Upper lobe of right lung (tissue), 1 donor: ENCODE measurements at regions not wholly inside any gene's neighbourhood (a gene's known extent, or its start where the extent isn't known, plus 50 kb on each side); places are given as distances from the start of the nearest gene placed in this dataset.

Experiments
- ATAC-seq: fragments of 200-7000 bp; cut with Tn5 transposase; one replicate; pipeline ENCODE4 v1.9.1; 2020; ENCODE audit warnings: mild to moderate bottlenecking, moderate library complexity
- DNase-seq: peaks from one replicate; pipeline ENCODE4 v3.0.0-alpha.2; 2020
- H3K27ac ChIP-seq: fragments of 200-600 bp; one replicate; pipeline ENCODE4 v1.8.0; 2022
- H3K27me3 ChIP-seq: fragments of 200-600 bp; one replicate; pipeline ENCODE4 v1.8.0; 2022; ENCODE audit warnings: mild to moderate bottlenecking
- H3K36me3 ChIP-seq: fragments of 200-600 bp; one replicate; pipeline ENCODE4 v1.8.0; 2022
- H3K4me1 ChIP-seq: fragments of 200-600 bp; one replicate; pipeline ENCODE4 v1.8.0; 2022
- H3K4me3 ChIP-seq: fragments of 200-600 bp; one replicate; pipeline ENCODE4 v1.8.0; 2022; ENCODE audit warnings: mild to moderate bottlenecking
- H3K9me3 ChIP-seq: fragments of 200-600 bp; one replicate; pipeline ENCODE4 v1.8.0; 2022
- intact Hi-C: fragments of 100-400 bp; cut with DNase I; formaldehyde crosslinking; loops from one replicate; pipeline ENCODE4 v1.11.0; 2022
- TF ChIP-seq, protein P1 (sequence below): fragments of 200-600 bp; IDR thresholded peaks from one replicate; pipeline ENCODE4 v1.8.0; 2022; ENCODE audit warnings: antibody characterized with exemption
- donor health status: DM: no; HTN: yes; CAD: no; lungs with severe emphysema.

DNA sequence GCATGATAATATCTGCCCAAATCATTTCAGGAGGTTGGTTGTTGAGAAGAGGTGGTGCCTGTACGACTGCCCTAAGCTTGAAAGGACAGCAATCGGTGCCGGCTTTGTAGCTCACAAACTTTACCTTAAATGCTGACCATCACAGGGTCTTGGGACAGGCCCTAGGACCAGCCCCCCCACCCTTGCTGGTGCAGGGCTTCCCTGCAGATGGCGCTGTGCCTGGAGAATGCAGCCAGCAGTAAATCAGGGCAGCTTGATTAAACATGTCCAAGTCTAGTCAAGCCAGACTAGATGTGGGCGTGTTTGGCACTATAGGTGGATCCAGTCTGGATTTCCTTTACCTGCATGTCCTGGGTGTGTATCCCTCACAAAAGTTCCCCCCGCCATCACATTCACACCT is 135.5 kb upstream of the CRHR1 start:
- Histone ChIP-seq H3K27me3 (peaks cover 34% of the 10 kb centered on the region), H3K27ac (no peak overlapping the region), H3K9me3 (no peaks in the 10 kb centered on the region), H3K4me3 (no peak overlapping the region), H3K4me1 (no peaks in the 10 kb centered on the region), H3K36me3 (no peaks in the 10 kb centered on the region)
- ATAC-seq, result no peak
- TF ChIP-seq, protein P1, sequence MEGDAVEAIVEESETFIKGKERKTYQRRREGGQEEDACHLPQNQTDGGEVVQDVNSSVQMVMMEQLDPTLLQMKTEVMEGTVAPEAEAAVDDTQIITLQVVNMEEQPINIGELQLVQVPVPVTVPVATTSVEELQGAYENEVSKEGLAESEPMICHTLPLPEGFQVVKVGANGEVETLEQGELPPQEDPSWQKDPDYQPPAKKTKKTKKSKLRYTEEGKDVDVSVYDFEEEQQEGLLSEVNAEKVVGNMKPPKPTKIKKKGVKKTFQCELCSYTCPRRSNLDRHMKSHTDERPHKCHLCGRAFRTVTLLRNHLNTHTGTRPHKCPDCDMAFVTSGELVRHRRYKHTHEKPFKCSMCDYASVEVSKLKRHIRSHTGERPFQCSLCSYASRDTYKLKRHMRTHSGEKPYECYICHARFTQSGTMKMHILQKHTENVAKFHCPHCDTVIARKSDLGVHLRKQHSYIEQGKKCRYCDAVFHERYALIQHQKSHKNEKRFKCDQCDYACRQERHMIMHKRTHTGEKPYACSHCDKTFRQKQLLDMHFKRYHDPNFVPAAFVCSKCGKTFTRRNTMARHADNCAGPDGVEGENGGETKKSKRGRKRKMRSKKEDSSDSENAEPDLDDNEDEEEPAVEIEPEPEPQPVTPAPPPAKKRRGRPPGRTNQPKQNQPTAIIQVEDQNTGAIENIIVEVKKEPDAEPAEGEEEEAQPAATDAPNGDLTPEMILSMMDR, result no peak
- intact Hi-C loops, result loop anchor here (10.0 kb wide), 1 partner anchor 186 kb away; no protein-coding TSS in a partner anchor
- peak; percentile 29 for DNase-seq

DNA sequence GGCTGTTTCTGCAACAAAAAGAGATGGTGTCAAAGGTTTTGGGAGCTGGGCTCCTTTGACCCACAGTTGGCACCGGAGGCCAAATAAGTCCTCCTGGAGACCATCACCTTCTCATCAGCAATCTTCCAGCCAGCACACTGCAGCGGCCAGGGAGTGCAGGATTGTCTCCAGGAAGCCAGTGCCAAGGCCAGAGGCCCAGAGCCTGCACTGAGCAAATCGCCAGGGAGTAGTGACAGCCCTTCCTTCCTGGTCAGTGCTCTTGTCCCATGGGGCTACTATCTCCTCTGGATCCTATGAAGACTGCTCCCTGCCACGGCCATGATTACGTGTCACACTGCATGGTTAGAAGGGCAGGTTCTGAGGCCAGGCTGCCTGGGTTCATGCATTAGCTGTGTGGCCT is 134.3 kb upstream of the CRHR1 start:
- intact Hi-C loops, result loop anchor here (10.0 kb wide), 1 partner anchor 185 kb away; no protein-coding TSS in a partner anchor

DNA sequence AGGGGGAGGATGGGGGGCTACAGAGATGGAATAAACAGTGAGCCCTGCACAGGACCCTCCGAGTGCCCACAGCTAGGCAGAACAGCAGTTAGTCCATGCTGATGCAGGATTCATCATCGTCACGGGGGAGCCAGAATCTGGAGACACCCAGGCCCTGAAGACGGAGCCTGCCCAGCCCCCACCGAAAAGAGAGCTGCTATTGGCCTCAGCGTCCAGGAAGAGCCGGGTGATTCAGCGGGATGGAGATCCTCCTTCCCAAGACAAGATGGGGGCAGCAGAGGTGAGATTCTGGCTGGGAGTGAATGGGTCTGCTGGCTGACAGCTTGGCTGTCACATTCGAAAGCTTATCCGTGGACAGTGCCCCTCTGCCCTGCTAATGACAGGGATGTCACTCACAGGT is 133.6 kb upstream of the CRHR1 start:
- H3K27ac ChIP-seq, result no peak overlapping the region
- H3K27me3 ChIP-seq, result peaks cover 25% of the 10 kb centered on the region
- TF ChIP-seq, protein P1, result no peak
- no peaks in the 10 kb centered on the region for H3K9me3 ChIP-seq
- H3K36me3 ChIP-seq, result no peaks in the 10 kb centered on the region
- H3K4me1 ChIP-seq, result no peaks in the 10 kb centered on the region
- DNase-seq (peak; percentile 37), ATAC-seq (no peak)
- intact Hi-C loops, result no loop called here
- H3K4me3 ChIP-seq, result no peak overlapping the region

More for the DNA sequence above, 134.3 kb upstream of the CRHR1 start:
- Histone ChIP-seq H3K9me3 (no peaks in the 10 kb centered on the region), H3K4me3 (no peak overlapping the region), H3K36me3 (no peaks in the 10 kb centered on the region), H3K27ac (no peak overlapping the region), H3K27me3 (peaks cover 30% of the 10 kb centered on the region), H3K4me1 (no peaks in the 10 kb centered on the region)
- TF ChIP-seq, protein P1, result no peak
- ATAC-seq (no peak), DNase-seq (peak; percentile 35)

DNA sequence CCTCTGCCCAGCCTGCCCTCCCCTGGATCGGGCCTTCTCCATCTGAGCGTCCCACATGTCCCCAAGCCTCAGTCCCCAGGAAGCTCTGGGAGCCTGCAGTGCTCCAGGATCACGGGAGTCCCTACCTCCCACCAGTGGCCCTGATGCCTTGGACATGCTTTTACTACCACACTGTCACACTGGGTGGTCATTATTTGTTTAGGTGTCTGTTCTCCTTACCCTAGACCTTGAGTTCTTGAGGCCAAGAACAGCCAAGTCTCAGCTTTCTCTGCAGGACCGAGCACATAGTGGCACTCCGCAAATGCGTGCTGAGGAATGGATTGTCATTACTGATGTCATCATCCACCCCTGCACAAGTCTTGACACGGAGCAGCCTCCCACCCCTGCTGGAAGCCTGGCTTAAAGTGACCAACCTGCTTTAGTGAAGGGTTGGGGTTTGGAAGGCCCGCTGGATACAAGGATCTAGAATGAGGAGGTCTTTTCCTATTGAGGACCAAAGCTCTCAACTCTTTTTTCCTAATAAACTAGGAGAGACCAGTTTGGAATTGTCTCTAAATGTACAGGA is 132.9 kb upstream of the CRHR1 start:
- no peaks in the 10 kb centered on the region for H3K4me1 ChIP-seq
- intact Hi-C loops, result no loop called here
- H3K4me3 ChIP-seq, result no peak overlapping the region
- ATAC-seq, result no peak
- no peak for DNase-seq
- H3K36me3 ChIP-seq, result no peaks in the 10 kb centered on the region
- peaks cover 25% of the 10 kb centered on the region for H3K27me3 ChIP-seq
- TF ChIP-seq, protein P1, result no peak
- H3K27ac ChIP-seq, result no peak overlapping the region
- H3K9me3 ChIP-seq, result no peaks in the 10 kb centered on the region

DNA sequence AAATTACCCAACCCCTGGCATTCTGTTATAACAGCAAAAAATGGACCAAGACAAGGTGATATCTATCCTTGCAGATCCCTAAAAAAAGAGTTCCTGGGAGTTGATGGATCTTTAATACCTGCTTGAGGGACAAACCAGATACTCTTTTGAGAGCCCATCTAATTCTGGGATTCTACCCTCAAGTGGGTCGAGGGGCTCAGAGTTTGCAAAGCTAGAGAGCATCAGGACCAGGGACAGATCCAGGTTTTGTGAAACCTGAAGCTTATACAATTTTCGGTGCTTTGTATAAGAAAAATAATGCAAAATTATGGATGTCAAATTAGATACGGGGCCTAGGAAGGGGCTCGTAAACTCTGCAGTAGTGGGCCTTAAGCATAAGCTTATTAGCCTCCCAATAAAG is 130.5 kb upstream of the CRHR1 start:
- Histone ChIP-seq H3K27ac (no peak overlapping the region), H3K36me3 (no peaks in the 10 kb centered on the region), H3K4me1 (no peaks in the 10 kb centered on the region), H3K9me3 (no peaks in the 10 kb centered on the region), H3K4me3 (no peak overlapping the region), H3K27me3 (peaks cover 18% of the 10 kb centered on the region)
- intact Hi-C loops, result no loop called here
- TF ChIP-seq, protein P1, result no peak
- no peak for ATAC-seq
- no peak for DNase-seq
